ENCODE measurements at regions not wholly inside any gene's neighbourhood (a gene's known extent, or its start where the extent isn't known, plus 50 kb on each side); places are given as distances from the start of the nearest gene placed in this dataset.

GRCh38 chr2:37458133-37458532 lies 113.7 kb downstream of the QPCT start:
- Histone ChIP-seq H3K27me3 (no peaks in the 10 kb centered on the region), H3K4me3 (no peak overlapping the region), H3K36me3 (no peaks in the 10 kb centered on the region), H3K9me3 (no peaks in the 10 kb centered on the region), H3K4me1 (peaks cover 6 to 28% (median 10%) of the 10 kb centered on the region in 4 donors), H3K27ac (peak overlapping the region in 1 of 4 donors; percentile 2)
- 96 to 100% methylated on average over 2 of the region's 2 CpGs for WGBS, 2 donors (ENCODE audit: low coverage in 1 of 2)
- intact Hi-C loops (cut with DNase I; ENCODE audit: low total_unique reads) (no loop called here), in situ Hi-C loops (cut with MboI; ENCODE audit: low pct_ligation_motif_present in 1 of 4, low pct_unique_long_range_greater_than_20kb in 1 of 4, low sequenced_read_pairs in 3 of 4) (no loop called here)
- TF ChIP-seq EP300 (IDR thresholded peaks at IDR 0.05; ENCODE audit: low read depth): no peak
- no peak for TF ChIP-seq POLR2AphosphoS5 (IDR thresholded peaks at IDR 0.05)
- no peak for TF ChIP-seq POLR2A (IDR thresholded peaks at IDR 0.05)
- TF ChIP-seq CTCF (IDR thresholded peaks at IDR 0.05): no peak
- no peak for DNase-seq

GRCh38 chr2:37459095-37459981 lies 114.9 kb downstream of the QPCT start:
- no peaks in the 10 kb centered on the region for H3K9me3 ChIP-seq
- H3K36me3 ChIP-seq: no peaks in the 10 kb centered on the region
- no peak for DNase-seq
- H3K4me1 ChIP-seq: peaks cover 6 to 28% (median 10%) of the 10 kb centered on the region in 4 donors
- no peak for TF ChIP-seq CTCF (IDR thresholded peaks at IDR 0.05)
- no peak for TF ChIP-seq POLR2AphosphoS5 (IDR thresholded peaks at IDR 0.05)
- TF ChIP-seq POLR2A (IDR thresholded peaks at IDR 0.05): no peak
- TF ChIP-seq EP300 (IDR thresholded peaks at IDR 0.05; ENCODE audit: low read depth): no peak
- H3K4me3 ChIP-seq: no peak overlapping the region
- no peaks in the 10 kb centered on the region for H3K27me3 ChIP-seq
- in situ Hi-C loops (cut with MboI; ENCODE audit: low pct_ligation_motif_present in 1 of 4, low pct_unique_long_range_greater_than_20kb in 1 of 4, low sequenced_read_pairs in 3 of 4) (no loop called here), intact Hi-C loops (cut with DNase I; ENCODE audit: low total_unique reads) (no loop called here)
- 81 to 94% methylated on average over 3 of the region's 3 CpGs for WGBS, 2 donors (ENCODE audit: low coverage in 1 of 2)
- peak overlapping the region; percentile 54 to 81 (median 64) for H3K27ac ChIP-seq

GRCh38 chr2:37460896-37461229 lies 116.4 kb downstream of the QPCT start:
- Histone ChIP-seq H3K36me3 (no peaks in the 10 kb centered on the region), H3K9me3 (no peaks in the 10 kb centered on the region), H3K4me1 (peaks cover 6 to 24% (median 10%) of the 10 kb centered on the region in 4 donors), H3K4me3 (no peak overlapping the region), H3K27ac (peak overlapping the region; percentile 54 to 81 (median 64)), H3K27me3 (no peaks in the 10 kb centered on the region)
- TF ChIP-seq EP300 (IDR thresholded peaks at IDR 0.05; ENCODE audit: low read depth): no peak
- TF ChIP-seq CTCF (IDR thresholded peaks at IDR 0.05): no peak
- no peak for TF ChIP-seq POLR2AphosphoS5 (IDR thresholded peaks at IDR 0.05)
- no peak for TF ChIP-seq POLR2A (IDR thresholded peaks at IDR 0.05)
- intact Hi-C loops (cut with DNase I; ENCODE audit: low total_unique reads): no loop called here
- DNase-seq: no peak
- 60 to 89% methylated on average over 1 to 2 of the region's 2 CpGs for WGBS, 2 donors (ENCODE audit: low coverage in 1 of 2)
- in situ Hi-C loops (cut with MboI; ENCODE audit: low pct_ligation_motif_present in 1 of 4, low pct_unique_long_range_greater_than_20kb in 1 of 4, low sequenced_read_pairs in 3 of 4): no loop called here

GRCh38 chr2:37464067-37464466 lies 119.6 kb downstream of the QPCT start:
- Histone ChIP-seq H3K27me3 (no peaks in the 10 kb centered on the region), H3K9me3 (no peaks in the 10 kb centered on the region), H3K27ac (no peak overlapping the region), H3K36me3 (no peaks in the 10 kb centered on the region), H3K4me3 (no peak overlapping the region), H3K4me1 (peaks cover 6 to 18% (median 10%) of the 10 kb centered on the region in 4 donors)
- whole genome bisulfite sequencing, 2 donors (ENCODE audit: low coverage in 1 of 2): 40 to 55% methylated on average over 2 of the region's 2 CpGs
- DNase-seq: no peak
- intact Hi-C loops (cut with DNase I; ENCODE audit: low total_unique reads) (no loop called here), in situ Hi-C loops (cut with MboI; ENCODE audit: low pct_ligation_motif_present in 1 of 4, low pct_unique_long_range_greater_than_20kb in 1 of 4, low sequenced_read_pairs in 3 of 4) (no loop called here)
- TF ChIP-seq CTCF (IDR thresholded peaks at IDR 0.05) (no peak), EP300 (IDR thresholded peaks at IDR 0.05; ENCODE audit: low read depth) (no peak), POLR2A (IDR thresholded peaks at IDR 0.05) (no peak), POLR2AphosphoS5 (IDR thresholded peaks at IDR 0.05) (no peak)

Data from transverse colon (tissue), 4 donors.